ENCODE measurements at regions not wholly inside any gene's neighbourhood (a gene's known extent, or its start where the extent isn't known, plus 50 kb on each side); places are given as distances from the start of the nearest gene placed in this dataset.
"Not testable (repeated sequence)": the region's sequence is repeated elsewhere in the genome, so short reads cannot be mapped to it uniquely, and the experiment has no call there.

- Histone ChIP-seq H3K36me3 (no peaks in the 10 kb centered on the region), H3K9me3 (no peaks in the 10 kb centered on the region), H3K4me1 (no peaks in the 10 kb centered on the region), H3K4me3 (no peak overlapping the region), H3K27me3 (no peaks in the 10 kb centered on the region), H3K27ac (no peak overlapping the region)
- no peak for DNase-seq (ENCODE audit: low spot score)
- no peak for TF ChIP-seq CTCF (IDR thresholded peaks at IDR 0.05)
Observed at GRCh38 chr10:64785816-64786215, 1264.6 kb downstream of the REEP3 start.

- DNase-seq (ENCODE audit: low spot score), result no peak
- no peaks in the 10 kb centered on the region for H3K36me3 ChIP-seq
- no peaks in the 10 kb centered on the region for H3K27me3 ChIP-seq
Observed at GRCh38 chr10:64786989-64787388, 1265.8 kb downstream of the REEP3 start.

DNA sequence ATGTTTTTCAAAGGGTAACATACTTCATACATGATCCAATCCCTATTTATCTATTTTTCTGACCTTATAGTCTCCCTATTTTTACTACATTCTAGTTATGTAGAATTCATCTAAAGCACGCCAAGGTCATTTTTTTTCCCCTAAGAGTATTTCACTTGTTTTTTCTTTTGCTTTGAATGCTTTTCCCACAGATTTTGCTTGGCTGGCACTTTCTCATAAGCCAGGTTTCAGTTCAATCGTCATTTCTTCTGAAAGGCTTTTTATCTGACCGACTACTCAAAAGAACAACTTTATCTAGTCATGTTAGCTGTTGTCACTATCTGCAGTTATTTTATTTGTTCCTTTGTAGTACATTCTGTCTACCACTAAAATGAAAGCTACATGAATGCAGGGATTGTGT, 1274.6 kb downstream of the REEP3 start:
- Histone ChIP-seq H3K4me3 (no peak overlapping the region), H3K27ac (no peak overlapping the region), H3K9me3 (no peaks in the 10 kb centered on the region), H3K27me3 (no peaks in the 10 kb centered on the region), H3K4me1 (no peaks in the 10 kb centered on the region), H3K36me3 (no peaks in the 10 kb centered on the region)
- no peak for DNase-seq (ENCODE audit: low spot score)
- no peak for TF ChIP-seq CTCF (IDR thresholded peaks at IDR 0.05)

More at GRCh38 chr10:64786989-64787388, 1265.8 kb downstream of the REEP3 start:
- Histone ChIP-seq H3K4me3 (no peak overlapping the region), H3K9me3 (no peaks in the 10 kb centered on the region), H3K4me1 (no peaks in the 10 kb centered on the region), H3K27ac (no peak overlapping the region)
- no peak for TF ChIP-seq CTCF (IDR thresholded peaks at IDR 0.05)

DNA sequence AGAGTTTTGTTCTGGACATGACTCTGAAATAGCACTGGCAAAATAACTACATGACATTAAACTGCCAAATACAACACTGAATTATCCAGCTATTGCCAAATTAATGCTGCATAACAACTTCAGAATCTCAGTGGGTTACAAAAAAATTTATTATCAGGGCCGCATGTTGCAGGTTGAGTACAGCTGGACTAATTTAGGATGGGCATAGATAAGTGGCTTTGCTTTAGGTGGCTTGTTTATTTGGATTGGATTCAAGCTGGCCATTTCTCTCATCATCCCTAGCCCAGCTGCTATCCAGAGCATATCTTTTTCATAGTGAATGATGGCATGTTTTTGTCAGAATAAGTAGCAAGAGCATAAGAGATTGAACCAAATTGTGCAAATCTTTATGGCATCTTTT, 1277.1 kb downstream of the REEP3 start:
- Histone ChIP-seq H3K4me3 (no peak overlapping the region), H3K27ac (no peak overlapping the region), H3K36me3 (no peaks in the 10 kb centered on the region), H3K4me1 (no peaks in the 10 kb centered on the region), H3K27me3 (no peaks in the 10 kb centered on the region), H3K9me3 (no peaks in the 10 kb centered on the region)
- TF ChIP-seq CTCF (IDR thresholded peaks at IDR 0.05), result no peak
- DNase-seq (ENCODE audit: low spot score), result no peak

DNA sequence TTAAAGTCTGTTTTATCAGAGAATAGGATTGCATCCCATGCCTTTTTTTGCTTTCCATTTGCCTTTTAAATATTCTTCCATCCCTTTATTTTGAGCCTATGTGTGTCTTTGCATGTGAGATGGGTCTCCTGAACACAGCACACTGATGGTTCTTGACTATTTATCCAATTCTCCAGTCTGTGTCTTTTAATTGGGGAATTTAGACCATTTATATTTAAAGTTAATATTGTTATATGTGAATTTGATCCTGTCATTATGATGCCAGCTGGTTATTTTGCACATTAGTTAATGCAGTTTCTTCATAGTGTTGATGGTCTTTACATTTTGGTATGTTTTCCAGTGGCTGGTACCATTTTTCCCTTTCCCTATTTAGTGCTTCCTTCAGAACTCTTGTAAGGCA, 1287.0 kb downstream of the REEP3 start:
- not testable (repeated sequence) for H3K27me3 ChIP-seq; H3K27ac ChIP-seq; H3K36me3 ChIP-seq; DNase-seq (ENCODE audit: low spot score); H3K4me3 ChIP-seq; H3K4me1 ChIP-seq; H3K9me3 ChIP-seq

GRCh38 chr10:64810046-64810445, 1288.8 kb downstream of the REEP3 start:
- not testable (repeated sequence) for H3K27me3 ChIP-seq; H3K27ac ChIP-seq; DNase-seq (ENCODE audit: low spot score); H3K36me3 ChIP-seq; H3K4me3 ChIP-seq; H3K4me1 ChIP-seq; H3K9me3 ChIP-seq

GRCh38 chr10:64813391-64813790, 1292.2 kb downstream of the REEP3 start:
- H3K4me1 ChIP-seq, result no peaks in the 10 kb centered on the region
- no peak for TF ChIP-seq CTCF (IDR thresholded peaks at IDR 0.05)
- no peaks in the 10 kb centered on the region for H3K9me3 ChIP-seq
- DNase-seq (ENCODE audit: low spot score), result no peak
- no peaks in the 10 kb centered on the region for H3K36me3 ChIP-seq
- H3K27ac ChIP-seq, result no peak overlapping the region
- no peaks in the 10 kb centered on the region for H3K27me3 ChIP-seq
- no peak overlapping the region for H3K4me3 ChIP-seq
